Esophagus muscularis mucosa (tissue), 4 donors: ENCODE measurements at regions not wholly inside any gene's neighbourhood (a gene's known extent, or its start where the extent isn't known, plus 50 kb on each side); places are given as distances from the start of the nearest gene placed in this dataset.

Experiments
- CTCF ChIP-seq, 3 experiments: fragments of 200-600 bp in 2 of 3; fragments of 450-650 bp in 1 of 3; sonication (generic) in 2 of 3; IDR thresholded peaks; one replicate each; pipeline ENCODE4 v1.5.1; 2017 to 2019; ENCODE audit warnings: antibody characterized with exemption in 3 of 3, mild to moderate bottlenecking in 2 of 3, moderate library complexity in 1 of 3
- EP300 ChIP-seq: sonication (generic); formaldehyde crosslinking; IDR thresholded peaks from one replicate; pipeline ENCODE4 v1.6.1; 2017; ENCODE audit warnings: antibody characterized with exemption
- POLR2A ChIP-seq: fragments of 450-650 bp; IDR thresholded peaks from one replicate; pipeline ENCODE4 v1.6.1; 2017; ENCODE audit warnings: antibody characterized with exemption, moderate library complexity, mild to moderate bottlenecking, low read depth
- POLR2AphosphoS5 ChIP-seq, 2 donors: sonication (generic); formaldehyde crosslinking; IDR thresholded peaks; one replicate each; pipeline ENCODE4 v1.6.1; 2017; ENCODE audit warnings: antibody characterized with exemption in 2 of 2

GRCh38 chr2:123468071-123468470 lies 557.0 kb upstream of the CNTNAP5 start:
- TF ChIP-seq CTCF (IDR thresholded peaks at IDR 0.05) (no peak), EP300 (no peak), POLR2A (no peak), POLR2AphosphoS5 (IDR thresholded peaks at IDR 0.05) (no peak)
